AG04449 (cell line): ENCODE measurements at regions not wholly inside any gene's neighbourhood (a gene's known extent, or its start where the extent isn't known, plus 50 kb on each side); places are given as distances from the start of the nearest gene placed in this dataset.

Source experiments
- CTCF ChIA-PET: fragments of 350-600 bp; formaldehyde crosslinking; extraction: SDS; loops from one replicate; lab custom pipeline; 2021; ENCODE audit warnings: antibody characterized with exemption; lab: Yijun Ruan, JAX
- POLR2A ChIA-PET: fragments of 400-600, 350-600 bp; formaldehyde crosslinking; extraction: SDS; loops from one replicate; lab custom pipeline; 2020; ENCODE audit warnings: antibody characterized with exemption, inconsistent platforms; lab: Yijun Ruan, JAX
- DNase-seq: peaks from one replicate; pipeline ENCODE4 v3.0.0-alpha.2; 2010; ENCODE audit warnings: low read depth, low spot score
- H3K4me3 ChIP-seq: 2 replicates; pipeline ENCODE4 v1.5.1; 2011; ENCODE audit warnings: low read depth, mild to moderate bottlenecking, control low read depth, low read length
- TF ChIP-seq, protein P1 (sequence below): IDR thresholded peaks from one replicate; pipeline ENCODE4 v1.5.1; 2011; ENCODE audit warnings: mild to moderate bottlenecking, moderate library complexity, low read length, control low read depth, inconsistent platforms; ENCODE audit not compliant: insufficient read depth; ENCODE audit errors: missing control alignments

DNA sequence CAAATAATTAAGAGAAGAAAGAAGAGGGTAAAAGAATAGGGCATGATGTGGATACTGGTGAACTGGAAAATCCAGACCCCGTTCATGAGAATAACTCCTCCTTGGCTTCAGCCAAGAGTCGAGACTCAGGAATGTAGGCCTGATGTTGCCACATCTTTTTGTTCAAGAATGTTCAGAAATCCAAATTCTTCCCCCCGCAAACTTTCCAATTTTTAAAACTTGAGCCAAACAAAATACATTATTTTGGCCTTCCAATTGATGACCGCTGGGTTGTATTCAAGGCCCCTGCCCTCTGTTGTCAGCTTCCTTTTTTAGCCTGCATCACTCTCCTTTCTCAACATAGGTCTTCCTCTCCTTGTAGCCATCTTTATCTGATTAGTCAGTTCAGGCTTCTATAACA lies 106.1 kb downstream of the TNFAIP3 start:
- DNase-seq = no peak
- H3K4me3 ChIP-seq = no peak overlapping the region
- TF ChIP-seq, protein P1, sequence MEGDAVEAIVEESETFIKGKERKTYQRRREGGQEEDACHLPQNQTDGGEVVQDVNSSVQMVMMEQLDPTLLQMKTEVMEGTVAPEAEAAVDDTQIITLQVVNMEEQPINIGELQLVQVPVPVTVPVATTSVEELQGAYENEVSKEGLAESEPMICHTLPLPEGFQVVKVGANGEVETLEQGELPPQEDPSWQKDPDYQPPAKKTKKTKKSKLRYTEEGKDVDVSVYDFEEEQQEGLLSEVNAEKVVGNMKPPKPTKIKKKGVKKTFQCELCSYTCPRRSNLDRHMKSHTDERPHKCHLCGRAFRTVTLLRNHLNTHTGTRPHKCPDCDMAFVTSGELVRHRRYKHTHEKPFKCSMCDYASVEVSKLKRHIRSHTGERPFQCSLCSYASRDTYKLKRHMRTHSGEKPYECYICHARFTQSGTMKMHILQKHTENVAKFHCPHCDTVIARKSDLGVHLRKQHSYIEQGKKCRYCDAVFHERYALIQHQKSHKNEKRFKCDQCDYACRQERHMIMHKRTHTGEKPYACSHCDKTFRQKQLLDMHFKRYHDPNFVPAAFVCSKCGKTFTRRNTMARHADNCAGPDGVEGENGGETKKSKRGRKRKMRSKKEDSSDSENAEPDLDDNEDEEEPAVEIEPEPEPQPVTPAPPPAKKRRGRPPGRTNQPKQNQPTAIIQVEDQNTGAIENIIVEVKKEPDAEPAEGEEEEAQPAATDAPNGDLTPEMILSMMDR = no peak
- ChIA-PET CTCF (interaction anchor here (1.5 kb wide), 1 partner anchor 308 kb away, joined by 3 read pairs; no protein-coding TSS in a partner anchor), POLR2A (no interaction called here)

DNA sequence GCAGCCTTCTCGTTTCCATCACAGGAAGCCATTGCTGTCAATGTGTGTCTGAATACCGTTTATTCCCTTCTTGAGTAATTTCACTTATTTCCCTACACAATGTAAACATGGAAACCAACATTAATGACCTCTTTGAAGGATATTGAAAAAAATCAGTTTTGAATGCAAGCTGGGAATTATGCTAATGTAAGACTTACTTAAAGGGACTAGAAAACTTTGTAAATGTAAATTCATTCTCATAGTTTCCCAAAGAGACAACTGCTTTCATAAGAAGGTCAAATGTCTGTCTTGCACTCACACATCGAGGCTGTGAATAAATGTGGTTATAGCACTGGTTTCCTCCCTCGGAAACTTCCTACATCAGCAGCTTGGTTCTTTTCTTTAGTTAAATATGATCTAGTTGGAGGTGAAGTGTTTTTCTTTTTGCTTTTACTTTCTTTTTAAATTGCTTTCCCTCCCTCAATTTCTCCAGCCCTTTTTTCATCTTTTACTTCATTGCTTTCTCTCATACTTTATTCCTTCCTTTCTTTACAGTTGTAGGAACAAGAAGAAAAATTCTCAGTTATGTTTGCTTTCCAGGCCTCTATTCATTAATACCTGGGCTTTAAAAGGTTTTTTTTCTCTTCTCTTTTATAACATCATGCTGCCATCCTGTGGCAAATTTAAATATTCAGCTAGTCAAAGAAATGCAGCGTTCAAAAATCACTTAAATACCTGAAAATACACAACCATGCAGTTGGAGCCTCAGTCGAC lies 108.3 kb downstream of the TNFAIP3 start:
- TF ChIP-seq, protein P1 = no peak
- H3K4me3 ChIP-seq = no peak overlapping the region
- ChIA-PET POLR2A (no interaction called here), CTCF (interaction anchor here (0.6 to 3.3 kb wide), 18 partner anchors 10 to 881 kb away, joined by 3 to 34 read pairs (median 4); no protein-coding TSS in a partner anchor)
- no peak for DNase-seq

- TF ChIP-seq, protein P1 = no peak
- H3K4me3 ChIP-seq = no peak overlapping the region
These were observed 109.4 kb downstream of the TNFAIP3 start for GRCh38 chr6:137976430-137976829.

DNA sequence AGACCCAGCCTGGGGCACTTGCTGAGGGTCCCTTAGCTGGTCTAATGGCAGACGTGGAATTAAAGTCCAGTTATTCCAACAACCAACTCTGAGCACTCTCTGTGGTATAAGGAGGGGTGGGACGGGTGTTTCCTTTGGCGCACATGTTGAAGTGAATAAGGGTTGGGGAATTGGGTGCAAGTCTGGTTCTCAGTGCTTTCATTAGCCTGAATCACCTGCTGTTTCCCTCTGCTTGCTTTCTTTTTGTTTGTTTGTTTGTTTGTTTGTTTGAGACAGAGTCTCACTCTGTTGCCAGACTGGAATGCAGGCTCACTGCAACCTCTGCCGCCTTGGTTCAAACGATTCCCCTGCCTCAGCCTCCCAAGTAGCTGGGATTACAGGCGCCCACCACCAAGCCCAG lies 110.1 kb downstream of the TNFAIP3 start:
- no peak overlapping the region for H3K4me3 ChIP-seq
- no peak for DNase-seq
- TF ChIP-seq, protein P1 = no peak
- ChIA-PET CTCF (interaction anchor here (3.3 kb wide), 1 partner anchor 269 kb away, joined by 21 read pairs; no protein-coding TSS in a partner anchor), POLR2A (no interaction called here)

More at GRCh38 chr6:137976430-137976829, 109.4 kb downstream of the TNFAIP3 start:
- no peak for DNase-seq
- ChIA-PET POLR2A (no interaction called here), CTCF (interaction anchor here (0.9 to 3.3 kb wide), 8 partner anchors 13 to 882 kb away, joined by 3 to 34 read pairs (median 5); no protein-coding TSS in a partner anchor)

GRCh38 chr6:137977814-137978213 lies 110.8 kb downstream of the TNFAIP3 start:
- H3K4me3 ChIP-seq = no peak overlapping the region
- CTCF ChIA-PET = interaction anchor here (0.7 to 3.3 kb wide), 2 partner anchors 99 to 269 kb away, joined by 3 to 21 read pairs; no protein-coding TSS in a partner anchor

More at GRCh38 chr6:137977814-137978213, 110.8 kb downstream of the TNFAIP3 start:
- POLR2A ChIA-PET = no interaction called here
- TF ChIP-seq, protein P1 = no peak
- DNase-seq = no peak
